ENCODE measurements at regions not wholly inside any gene's neighbourhood (a gene's known extent, or its start where the extent isn't known, plus 50 kb on each side); places are given as distances from the start of the nearest gene placed in this dataset.

DNA sequence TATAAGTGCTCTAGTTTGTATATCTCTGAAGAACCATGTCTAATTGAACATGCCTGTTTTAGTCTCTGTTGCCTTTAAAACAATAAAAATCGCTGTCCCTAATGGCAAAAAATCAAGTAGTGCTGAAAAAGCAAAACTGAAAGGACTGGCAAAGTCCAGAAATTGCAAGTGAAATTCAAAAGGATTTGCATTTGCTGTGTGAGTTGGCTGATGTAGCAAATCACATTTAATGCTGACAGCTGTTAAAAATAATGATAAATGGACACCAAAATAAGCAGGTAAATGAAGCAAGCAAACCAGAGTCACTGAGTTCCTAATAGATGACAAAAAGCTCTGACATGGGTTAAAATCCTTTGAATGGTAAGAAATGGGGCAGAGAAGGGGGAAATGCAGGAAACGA, 874.1 kb downstream of the GRM8 start:
- no peaks in the 10 kb centered on the region for H3K27me3 Mint-ChIP-seq
- peaks cover 0 to 8% (median 3%) of the 10 kb centered on the region in 9 donors for H3K9me3 Mint-ChIP-seq
- H3K4me3 Mint-ChIP-seq = no peak overlapping the region
- no peak overlapping the region for H3K27ac Mint-ChIP-seq
- H3K36me3 Mint-ChIP-seq = no peaks in the 10 kb centered on the region
- POLR2A ChIA-PET = no interaction called here
- H3K4me1 Mint-ChIP-seq = no peaks in the 10 kb centered on the region
- no peak for ATAC-seq
- DNase-seq = no peak

DNA sequence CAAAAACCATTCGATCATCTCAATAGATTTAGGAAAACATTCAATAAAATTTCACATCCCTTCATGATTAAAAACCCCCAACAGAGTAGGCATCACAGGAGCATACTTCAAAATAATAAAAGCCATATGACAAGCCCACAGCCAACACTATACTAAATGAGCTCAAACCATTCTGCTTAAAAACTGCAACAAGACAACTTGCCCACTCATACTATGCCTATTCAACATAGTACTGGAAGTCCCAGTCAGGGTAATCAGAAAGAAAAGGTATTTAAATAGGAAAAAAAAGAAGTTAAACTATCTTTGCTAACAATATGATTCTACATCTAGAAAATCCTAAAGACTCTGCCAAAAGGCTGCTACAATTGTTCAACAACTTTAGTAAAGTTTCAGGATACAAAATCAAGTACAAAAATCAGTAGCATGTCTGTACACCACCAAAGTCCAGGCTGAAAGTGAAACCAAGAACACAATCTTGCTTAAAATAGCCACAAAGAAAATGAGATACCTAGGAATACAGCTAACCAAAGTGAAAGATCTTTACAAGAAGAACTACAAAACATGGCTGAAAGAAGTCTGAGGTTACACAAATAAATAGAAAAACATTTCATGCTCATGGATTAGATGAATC, 882.6 kb downstream of the GRM8 start:
- H3K27me3 Mint-ChIP-seq = no peaks in the 10 kb centered on the region
- POLR2A ChIA-PET = no interaction called here
- no peaks in the 10 kb centered on the region for H3K4me1 Mint-ChIP-seq
- no peak overlapping the region for H3K27ac Mint-ChIP-seq
- ATAC-seq = no peak
- H3K36me3 Mint-ChIP-seq = no peaks in the 10 kb centered on the region
- no peak for DNase-seq
- peaks cover 0 to 21% (median 11%) of the 10 kb centered on the region in 9 donors for H3K9me3 Mint-ChIP-seq
- H3K4me3 Mint-ChIP-seq = no peak overlapping the region

GRCh38 chr7:126362746-126363145, 890.0 kb downstream of the GRM8 start:
- Mint-ChIP-seq H3K4me1 (no peaks in the 10 kb centered on the region), H3K4me3 (no peak overlapping the region), H3K36me3 (no peaks in the 10 kb centered on the region), H3K27ac (no peak overlapping the region), H3K27me3 (no peaks in the 10 kb centered on the region), H3K9me3 (peaks cover 0 to 7% (median 2%) of the 10 kb centered on the region in 9 donors)
- POLR2A ChIA-PET = no interaction called here
- ATAC-seq (no peak), DNase-seq (no peak)

- no peak for DNase-seq
- ATAC-seq = no peak
- POLR2A ChIA-PET = no interaction called here
- Mint-ChIP-seq H3K9me3 (peaks cover 0 to 15% (median 4%) of the 10 kb centered on the region in 9 donors), H3K4me3 (no peak overlapping the region), H3K36me3 (no peaks in the 10 kb centered on the region), H3K4me1 (no peaks in the 10 kb centered on the region), H3K27me3 (no peaks in the 10 kb centered on the region), H3K27ac (no peak overlapping the region)
Measured at GRCh38 chr7:126361183-126361582, 891.6 kb downstream of the GRM8 start.

GRCh38 chr7:126339813-126340212, 912.9 kb downstream of the GRM8 start:
- ATAC-seq = no peak

DNA sequence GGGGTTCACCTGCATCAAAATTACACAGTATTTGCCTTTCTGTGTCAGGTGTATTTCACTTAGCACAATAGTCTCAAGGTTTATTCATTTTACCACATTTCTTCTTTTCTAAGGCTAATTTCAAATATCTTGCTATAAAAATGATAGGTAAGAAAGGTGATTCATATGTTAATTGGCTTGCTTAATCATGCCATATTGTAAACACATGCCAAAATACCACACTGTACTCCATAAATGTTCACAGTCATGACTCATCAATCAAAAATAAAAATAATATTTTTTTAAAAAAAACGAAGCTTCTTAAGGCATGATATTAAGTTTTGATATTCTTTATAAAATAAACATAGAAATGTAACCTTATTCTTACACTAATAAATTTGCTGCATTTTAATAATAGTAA, 947.1 kb downstream of the GRM8 start:
- Mint-ChIP-seq H3K4me3 (no peak overlapping the region), H3K27ac (no peak overlapping the region)

More at GRCh38 chr7:126339813-126340212, 912.9 kb downstream of the GRM8 start:
- Mint-ChIP-seq H3K9me3 (peaks cover 0 to 18% (median 5%) of the 10 kb centered on the region in 9 donors), H3K36me3 (peaks cover 0 to 16% (median 0%) of the 10 kb centered on the region in 3 donors), H3K4me3 (no peak overlapping the region), H3K4me1 (no peaks in the 10 kb centered on the region), H3K27me3 (no peaks in the 10 kb centered on the region), H3K27ac (no peak overlapping the region)
- POLR2A ChIA-PET = no interaction called here
- no peak for DNase-seq

DNA sequence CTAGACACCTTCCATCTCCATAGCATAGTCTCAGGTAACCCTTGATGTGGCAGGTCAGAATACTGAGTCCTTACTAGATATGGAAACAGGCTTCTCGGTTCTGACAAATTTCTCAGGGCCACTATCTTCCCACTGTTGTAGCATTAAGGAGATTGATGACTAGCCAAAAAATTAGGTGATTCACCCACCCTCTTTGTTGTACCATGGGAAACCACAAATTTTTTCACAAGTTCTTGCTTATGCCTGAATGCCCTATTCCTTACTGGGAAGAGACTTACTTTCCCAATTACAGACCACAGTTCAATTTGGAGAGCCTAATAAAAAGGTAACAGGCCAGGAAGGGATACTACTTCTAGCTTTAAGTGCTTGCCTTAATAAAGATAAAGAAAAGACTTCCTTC, 948.8 kb downstream of the GRM8 start:
- Mint-ChIP-seq H3K36me3 (no peaks in the 10 kb centered on the region), H3K4me1 (no peaks in the 10 kb centered on the region), H3K9me3 (peaks cover 0 to 29% (median 10%) of the 10 kb centered on the region in 9 donors), H3K27me3 (no peaks in the 10 kb centered on the region), H3K4me3 (no peak overlapping the region), H3K27ac (no peak overlapping the region)
- ATAC-seq = no peak
- DNase-seq = no peak
- POLR2A ChIA-PET = no interaction called here

More for the DNA sequence above, 947.1 kb downstream of the GRM8 start:
- DNase-seq (no peak), ATAC-seq (no peak)
- POLR2A ChIA-PET = no interaction called here
- H3K9me3 Mint-ChIP-seq = peaks cover 0 to 23% (median 10%) of the 10 kb centered on the region in 9 donors
- no peaks in the 10 kb centered on the region for H3K4me1 Mint-ChIP-seq
- no peaks in the 10 kb centered on the region for H3K36me3 Mint-ChIP-seq
- no peaks in the 10 kb centered on the region for H3K27me3 Mint-ChIP-seq

- no peaks in the 10 kb centered on the region for H3K27me3 Mint-ChIP-seq
- no peak for ATAC-seq
Measured at GRCh38 chr7:126302639-126303038, 950.1 kb downstream of the GRM8 start.

GRCh38 chr7:126286317-126286716, 966.4 kb downstream of the GRM8 start:
- Mint-ChIP-seq H3K4me3 (no peak overlapping the region), H3K27ac (no peak overlapping the region), H3K36me3 (no peaks in the 10 kb centered on the region), H3K4me1 (no peaks in the 10 kb centered on the region), H3K9me3 (peaks cover 0 to 24% (median 11%) of the 10 kb centered on the region in 9 donors), H3K27me3 (no peaks in the 10 kb centered on the region)
- DNase-seq (no peak), ATAC-seq (no peak)
- POLR2A ChIA-PET = no interaction called here

More at GRCh38 chr7:126302639-126303038, 950.1 kb downstream of the GRM8 start:
- Mint-ChIP-seq H3K4me1 (no peaks in the 10 kb centered on the region), H3K27ac (no peak overlapping the region), H3K4me3 (no peak overlapping the region), H3K36me3 (no peaks in the 10 kb centered on the region), H3K9me3 (peaks cover 3 to 29% (median 11%) of the 10 kb centered on the region in 9 donors)
- POLR2A ChIA-PET = no interaction called here
- DNase-seq = no peak

- ATAC-seq (no peak), DNase-seq (no peak)
- Mint-ChIP-seq H3K27ac (no peak overlapping the region), H3K27me3 (no peaks in the 10 kb centered on the region), H3K9me3 (peaks cover 0 to 25% (median 6%) of the 10 kb centered on the region in 9 donors), H3K36me3 (peaks cover 0 to 7% (median 0%) of the 10 kb centered on the region in 3 donors), H3K4me3 (no peak overlapping the region), H3K4me1 (no peaks in the 10 kb centered on the region)
- POLR2A ChIA-PET = no interaction called here
Measured at GRCh38 chr7:126236261-126236660, 1016.5 kb downstream of the GRM8 start.

DNA sequence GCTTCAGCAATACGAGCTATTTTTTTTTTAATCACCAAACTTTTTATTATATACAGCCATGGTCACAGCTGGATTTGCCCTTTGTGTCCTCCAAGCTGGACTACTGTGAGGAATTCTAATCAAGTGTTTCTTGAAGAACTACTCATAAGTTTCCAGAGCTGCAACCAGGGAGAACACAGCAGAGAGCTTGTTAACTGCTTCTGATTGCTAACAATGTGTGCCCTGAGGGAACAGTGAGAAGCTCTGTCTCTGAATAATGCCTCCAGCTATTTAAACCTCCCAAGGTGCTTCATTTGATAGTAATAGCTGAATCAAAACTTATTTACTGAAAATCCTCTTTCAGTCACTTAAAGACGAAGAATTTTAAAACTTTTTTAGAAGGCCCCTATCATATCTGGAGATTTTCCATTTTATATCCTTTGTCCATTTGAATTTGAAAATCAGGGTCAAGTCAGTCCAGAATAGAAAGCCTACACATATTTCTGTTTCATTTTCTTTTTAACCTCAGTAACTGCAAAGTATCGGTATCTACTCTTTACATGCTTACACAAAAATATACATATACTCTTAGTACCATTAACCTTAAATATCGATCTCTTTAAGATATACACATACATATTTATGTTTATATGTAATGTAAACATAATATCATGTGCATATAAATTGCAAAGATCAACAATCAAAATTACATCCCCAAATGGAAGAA, 1024.2 kb downstream of the GRM8 start:
- no peak for DNase-seq
- POLR2A ChIA-PET = no interaction called here
- Mint-ChIP-seq H3K9me3 (peaks cover 0 to 17% (median 3%) of the 10 kb centered on the region in 9 donors), H3K27ac (no peak overlapping the region), H3K4me3 (no peak overlapping the region), H3K4me1 (no peaks in the 10 kb centered on the region), H3K27me3 (no peaks in the 10 kb centered on the region), H3K36me3 (no peaks in the 10 kb centered on the region)
- ATAC-seq = no peak

GRCh38 chr7:126227643-126228042, 1025.1 kb downstream of the GRM8 start:
- Mint-ChIP-seq H3K36me3 (no peaks in the 10 kb centered on the region), H3K4me3 (no peak overlapping the region), H3K9me3 (peaks cover 0 to 10% (median 2%) of the 10 kb centered on the region in 9 donors), H3K27me3 (no peaks in the 10 kb centered on the region), H3K4me1 (no peaks in the 10 kb centered on the region), H3K27ac (no peak overlapping the region)
- ATAC-seq (no peak), DNase-seq (no peak)
- POLR2A ChIA-PET = no interaction called here

DNA sequence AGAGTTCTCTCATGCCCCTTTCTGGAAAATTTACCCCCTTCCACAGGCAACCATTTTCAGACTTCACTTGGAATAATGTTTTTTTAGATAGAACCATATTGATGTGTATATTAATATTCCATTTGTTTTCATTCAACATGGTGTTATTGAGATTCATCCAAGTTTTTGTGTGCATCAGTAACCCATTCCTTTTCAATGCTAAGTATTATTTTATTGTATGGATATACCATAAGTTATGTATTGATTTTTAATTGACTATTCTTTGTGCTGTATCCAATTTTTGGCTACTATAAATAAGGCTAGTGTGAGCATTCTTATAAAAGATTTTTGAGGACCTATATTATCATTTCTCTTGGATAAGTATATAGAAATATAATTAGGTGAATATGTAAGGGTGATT, 1025.7 kb downstream of the GRM8 start:
- POLR2A ChIA-PET = no interaction called here
- H3K27ac Mint-ChIP-seq = no peak overlapping the region
- no peaks in the 10 kb centered on the region for H3K4me1 Mint-ChIP-seq
- H3K4me3 Mint-ChIP-seq = no peak overlapping the region
- no peaks in the 10 kb centered on the region for H3K27me3 Mint-ChIP-seq
- DNase-seq (no peak), ATAC-seq (no peak)
- H3K36me3 Mint-ChIP-seq = no peaks in the 10 kb centered on the region
- H3K9me3 Mint-ChIP-seq = peaks cover 0 to 11% (median 4%) of the 10 kb centered on the region in 9 donors

GRCh38 chr7:126223729-126224128, 1029.0 kb downstream of the GRM8 start:
- Mint-ChIP-seq H3K4me3 (no peak overlapping the region), H3K4me1 (no peaks in the 10 kb centered on the region), H3K27me3 (no peaks in the 10 kb centered on the region), H3K9me3 (peaks cover 0 to 24% (median 10%) of the 10 kb centered on the region in 9 donors), H3K27ac (no peak overlapping the region), H3K36me3 (peaks cover 0 to 5% (median 0%) of the 10 kb centered on the region in 3 donors)
- no peak for ATAC-seq
- POLR2A ChIA-PET = no interaction called here
- DNase-seq = no peak

Data from naive thymus-derived CD8-positive, alpha-beta T cell (primary cell).